HCT116 (cell line): ENCODE measurements at regions not wholly inside any gene's neighbourhood (a gene's known extent, or its start where the extent isn't known, plus 50 kb on each side); places are given as distances from the start of the nearest gene placed in this dataset.
"Not testable (repeated sequence)": the region's sequence is repeated elsewhere in the genome, so short reads cannot be mapped to it uniquely, and the experiment has no call there.

Experiments used
- ATAC-seq: fragments of 200-7000 bp; cut with Tn5 transposase; 2 replicates; pipeline ENCODE4 v1.9.1; 2020; ENCODE audit warnings: mild to moderate bottlenecking, moderate library complexity
- BruUV-seq: library from RNA; stranded (reverse); fragments of 400-500 nt; replicated peaks from 2 replicates; lab custom pipeline; 2021; lab: Mats Ljungman, UMichigan
- CTCF ChIA-PET: fragments of 300-600 bp; sonication (Branson Sonifier 250); formaldehyde crosslinking; loops from one replicate; lab custom pipeline; 2021; ENCODE audit warnings: antibody characterized with exemption; lab: Charles Lee
- POLR2A ChIA-PET: fragments of 300-600, 350-600 bp; sonication (Branson Sonifier 250); formaldehyde crosslinking; loops from one replicate; lab custom pipeline; 2021; ENCODE audit warnings: antibody characterized with exemption; lab: Charles Lee
- RAD21 ChIA-PET, 2 experiments: fragments of 300-600 bp; sonication (Branson Sonifier 250); formaldehyde crosslinking; loops; one replicate each; lab custom pipeline; 2023; ENCODE audit warnings: low total read pairs in 2 of 2; ENCODE audit not compliant: uncharacterized antibody in 2 of 2, unreplicated experiment in 2 of 2, low non-redundant PET in 1 of 2; lab: Charles Lee
- DNase-seq: peaks from one replicate; pipeline ENCODE4 v3.0.0-alpha.2; 2010; ENCODE audit warnings: low read depth, low spot score
- H2AFZ ChIP-seq: fragments of 200-600 bp; shearing (Covaris generic), sonication (generic); 2 replicates; pipeline ENCODE4 v1.6.1; 2017; ENCODE audit warnings: low read depth, mixed run types, mixed read lengths, antibody characterized with exemption, low read length; ENCODE audit not compliant: poor library complexity, severe bottlenecking
- H3K27ac ChIP-seq: 2 replicates; pipeline ENCODE4 v1.5.1; 2012; ENCODE audit warnings: low read depth, low read length
- H3K27me3 ChIP-seq: fragments of 200-600 bp; sonication (generic); 2 replicates; pipeline ENCODE4 v1.6.1; 2016; ENCODE audit warnings: mixed run types, low read length, mixed read lengths; ENCODE audit not compliant: insufficient read depth
- H3K36me3 ChIP-seq, 2 experiments: fragments of 200-500 bp in 1 of 2; fragments of 200-600 bp in 1 of 2; sonication (Bioruptor generic) in 1 of 2; sonication (generic) in 1 of 2; 2 replicates each; pipeline versions ENCODE4 v1.5.1 to v1.6.1; 2014 to 2016; ENCODE audit warnings: low read length in 2 of 2, inconsistent platforms in 1 of 2, mixed read lengths in 1 of 2, mixed run types in 1 of 2; ENCODE audit not compliant: insufficient read depth in 2 of 2, control insufficient read depth in 1 of 2
- H3K4me1 ChIP-seq, 2 experiments: fragments of 200-600 bp in 1 of 2; sonication (generic) in 1 of 2; 2 replicates each; pipeline versions ENCODE4 v1.5.1 to v1.6.1; 2012 to 2017; ENCODE audit warnings: low read length in 2 of 2, inconsistent platforms in 1 of 2, mild to moderate bottlenecking in 1 of 2, mixed read lengths in 1 of 2, mixed run types in 1 of 2, moderate library complexity in 1 of 2; ENCODE audit not compliant: insufficient read depth in 2 of 2, control insufficient read depth in 1 of 2
- H3K4me2 ChIP-seq: fragments of 200-600 bp; sonication (generic); 2 replicates; pipeline ENCODE4 v1.6.1; 2017; ENCODE audit warnings: mixed run types, low read length, mixed read lengths
- H3K4me3 ChIP-seq, 2 experiments: fragments of 200-600 bp in 1 of 2; sonication (generic) in 1 of 2; replicated peaks in 1 of 2; 2 replicates each; pipeline ENCODE4 v1.5.1; 2011 to 2016; ENCODE audit warnings: low read length in 2 of 2, control low read depth in 1 of 2, low read depth in 1 of 2, mild to moderate bottlenecking in 1 of 2, mixed read lengths in 1 of 2, mixed run types in 1 of 2
- H3K79me2 ChIP-seq: fragments of 200-600 bp; sonication (generic); 2 replicates; pipeline ENCODE4 v1.6.1; 2017; ENCODE audit warnings: mild to moderate bottlenecking, mixed run types, low read length, moderate library complexity, mixed read lengths; ENCODE audit not compliant: insufficient read depth
- H3K9ac ChIP-seq: fragments of 200-600 bp; sonication (generic); 2 replicates; pipeline ENCODE4 v1.6.1; 2016; ENCODE audit warnings: low read length, mixed read lengths
- H3K9me2 ChIP-seq: fragments of 200-600 bp; sonication (generic), shearing (Covaris generic); 2 replicates; pipeline ENCODE4 v1.6.1; 2017; ENCODE audit warnings: mixed run types, mild to moderate bottlenecking, moderate library complexity; ENCODE audit not compliant: insufficient read depth
- H3K9me3 ChIP-seq, 2 experiments: fragments of 200-500 bp in 1 of 2; fragments of 200-600 bp in 1 of 2; sonication (Bioruptor generic) in 1 of 2; sonication (generic) in 1 of 2; 2 replicates each; pipeline ENCODE4 v1.6.1; 2014 to 2017; ENCODE audit warnings: low read length in 2 of 2, mixed read lengths in 2 of 2, inconsistent platforms in 1 of 2, low read depth in 1 of 2, mild to moderate bottlenecking in 1 of 2, mixed run types in 1 of 2, moderate library complexity in 1 of 2; ENCODE audit not compliant: control insufficient read depth in 1 of 2, insufficient read depth in 1 of 2
- H4K20me1 ChIP-seq: fragments of 200-600 bp; sonication (generic), shearing (Covaris generic); 2 replicates; pipeline ENCODE4 v1.6.1; 2017; ENCODE audit warnings: mixed run types, mild to moderate bottlenecking, moderate library complexity; ENCODE audit not compliant: insufficient read depth
- CBX3 ChIP-seq: IDR thresholded peaks from 2 replicates; pipeline ENCODE4 v1.6.1; 2012; ENCODE audit warnings: low read depth
- CEBPB ChIP-seq: IDR thresholded peaks from 2 replicates; pipeline ENCODE4 v1.6.1; 2012; ENCODE audit warnings: low read depth
- EGR1 ChIP-seq: IDR thresholded peaks from 2 replicates; pipeline ENCODE4 v1.6.1; 2012; ENCODE audit warnings: low read depth
- EZH2 ChIP-seq: fragments of 200-600 bp; sonication (generic); IDR thresholded peaks from 2 replicates; pipeline ENCODE4 v1.6.1; 2017; ENCODE audit warnings: antibody characterized with exemption, mixed run types
- EZH2phosphoT487 ChIP-seq: fragments of 200-600 bp; IDR thresholded peaks from 2 replicates; pipeline ENCODE4 v1.6.1; 2018; ENCODE audit warnings: antibody characterized with exemption, borderline replicate concordance
- MAX ChIP-seq: IDR thresholded peaks from 2 replicates; pipeline ENCODE4 v1.6.1; 2012
- POLR2AphosphoS5 ChIP-seq: IDR thresholded peaks from 2 replicates; pipeline ENCODE4 v1.6.1; 2011; ENCODE audit warnings: mild to moderate bottlenecking, low read depth, low read length, moderate library complexity
- SP1 ChIP-seq: IDR thresholded peaks from 2 replicates; pipeline ENCODE4 v1.6.1; 2012; ENCODE audit warnings: low read depth
- SRF ChIP-seq: IDR thresholded peaks from 2 replicates; pipeline ENCODE4 v1.6.1; 2012; ENCODE audit warnings: low read depth
- ZFX ChIP-seq: fragments of 450-650 bp; IDR thresholded peaks from 2 replicates; pipeline ENCODE4 v1.6.1; 2017
- intact Hi-C: fragments of 100-400 bp; cut with micrococcal nuclease; formaldehyde crosslinking; loops from 2 replicates; pipeline ENCODE4 v1.10.0; 2022
- TF ChIP-seq, protein P1 (sequence below): IDR thresholded peaks from 2 replicates; pipeline ENCODE4 v1.6.1; 2012; ENCODE audit warnings: low read depth

GRCh38 chrY:12393190-12393589 lies 307.8 kb upstream of the USP9Y start (continued):
- TF ChIP-seq, protein P1, sequence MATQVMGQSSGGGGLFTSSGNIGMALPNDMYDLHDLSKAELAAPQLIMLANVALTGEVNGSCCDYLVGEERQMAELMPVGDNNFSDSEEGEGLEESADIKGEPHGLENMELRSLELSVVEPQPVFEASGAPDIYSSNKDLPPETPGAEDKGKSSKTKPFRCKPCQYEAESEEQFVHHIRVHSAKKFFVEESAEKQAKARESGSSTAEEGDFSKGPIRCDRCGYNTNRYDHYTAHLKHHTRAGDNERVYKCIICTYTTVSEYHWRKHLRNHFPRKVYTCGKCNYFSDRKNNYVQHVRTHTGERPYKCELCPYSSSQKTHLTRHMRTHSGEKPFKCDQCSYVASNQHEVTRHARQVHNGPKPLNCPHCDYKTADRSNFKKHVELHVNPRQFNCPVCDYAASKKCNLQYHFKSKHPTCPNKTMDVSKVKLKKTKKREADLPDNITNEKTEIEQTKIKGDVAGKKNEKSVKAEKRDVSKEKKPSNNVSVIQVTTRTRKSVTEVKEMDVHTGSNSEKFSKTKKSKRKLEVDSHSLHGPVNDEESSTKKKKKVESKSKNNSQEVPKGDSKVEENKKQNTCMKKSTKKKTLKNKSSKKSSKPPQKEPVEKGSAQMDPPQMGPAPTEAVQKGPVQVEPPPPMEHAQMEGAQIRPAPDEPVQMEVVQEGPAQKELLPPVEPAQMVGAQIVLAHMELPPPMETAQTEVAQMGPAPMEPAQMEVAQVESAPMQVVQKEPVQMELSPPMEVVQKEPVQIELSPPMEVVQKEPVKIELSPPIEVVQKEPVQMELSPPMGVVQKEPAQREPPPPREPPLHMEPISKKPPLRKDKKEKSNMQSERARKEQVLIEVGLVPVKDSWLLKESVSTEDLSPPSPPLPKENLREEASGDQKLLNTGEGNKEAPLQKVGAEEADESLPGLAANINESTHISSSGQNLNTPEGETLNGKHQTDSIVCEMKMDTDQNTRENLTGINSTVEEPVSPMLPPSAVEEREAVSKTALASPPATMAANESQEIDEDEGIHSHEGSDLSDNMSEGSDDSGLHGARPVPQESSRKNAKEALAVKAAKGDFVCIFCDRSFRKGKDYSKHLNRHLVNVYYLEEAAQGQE, result no peak
- TF ChIP-seq CEBPB, result no peak
- TF ChIP-seq SP1, result no peak
- TF ChIP-seq EZH2, result no peak
- TF ChIP-seq SRF, result no peak
- no peak for TF ChIP-seq MAX
- no peak for TF ChIP-seq ZFX
- no peak for TF ChIP-seq EZH2phosphoT487
- no peak for TF ChIP-seq POLR2AphosphoS5
- no peak for TF ChIP-seq EGR1
- no peak for TF ChIP-seq CBX3
- TF ChIP-seq, all 23 proteins: peak for 0

GRCh38 chrY:12395381-12396120 lies 305.5 kb upstream of the USP9Y start:
- H2AFZ ChIP-seq, H3K9ac ChIP-seq, H3K4me2 ChIP-seq, ATAC-seq, H3K9me2 ChIP-seq, DNase-seq, H3K79me2 ChIP-seq, intact Hi-C loops, H3K36me3 ChIP-seq, H3K4me3 ChIP-seq, H3K9me3 ChIP-seq, H3K27ac ChIP-seq, H3K4me1 ChIP-seq, H3K27me3 ChIP-seq, BruUV-seq, CTCF ChIA-PET, RAD21 ChIA-PET, H4K20me1 ChIP-seq, POLR2A ChIA-PET: not testable (repeated sequence)
